ENCODE measurements at regions not wholly inside any gene's neighbourhood (a gene's known extent, or its start where the extent isn't known, plus 50 kb on each side); places are given as distances from the start of the nearest gene placed in this dataset.

GRCh38 chr9:20040991-20041696, 252.3 kb upstream of the SLC24A2 start:
- TF ChIP-seq CTCF (IDR thresholded peaks at IDR 0.05) (no peak), EZH2 (IDR thresholded peaks at IDR 0.05) (no peak)

All from neural progenitor cell (in vitro differentiated cells).